ENCODE measurements at regions not wholly inside any gene's neighbourhood (a gene's known extent, or its start where the extent isn't known, plus 50 kb on each side); places are given as distances from the start of the nearest gene placed in this dataset.

DNA sequence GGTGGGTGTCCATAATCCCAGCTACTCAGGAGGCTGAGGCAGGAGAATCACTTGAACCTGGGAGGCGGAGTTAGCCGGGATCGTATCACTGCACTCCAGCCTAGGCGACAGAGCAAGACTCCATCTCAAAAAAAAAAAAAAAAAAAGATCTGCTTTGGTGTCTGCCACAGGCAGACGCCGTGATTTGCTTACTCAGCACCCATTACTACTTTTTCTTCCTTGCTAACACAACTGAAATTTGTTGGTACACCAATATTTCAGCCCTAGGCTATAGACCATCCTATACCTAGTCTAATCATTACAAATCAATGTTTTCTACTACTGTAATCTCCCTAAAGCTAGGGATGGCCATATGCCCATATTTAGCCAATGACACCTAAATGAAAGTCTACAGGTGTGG, 53.5 kb upstream of the PARD3 start:
- TF ChIP-seq CEBPB (IDR thresholded peaks at IDR 0.05; ENCODE audit: low read depth) (no peak), YY1 (IDR thresholded peaks at IDR 0.05; ENCODE audit: extremely low read depth, insufficient replicate concordance, low read depth, low read length) (no peak), EGR1 (IDR thresholded peaks at IDR 0.05; ENCODE audit: low read depth) (no peak), TCF7L2 (IDR thresholded peaks at IDR 0.05; ENCODE audit: borderline replicate concordance, extremely low read depth, insufficient read depth, insufficient read length) (no peak), JUND (IDR thresholded peaks at IDR 0.05) (no peak), POLR2A (IDR thresholded peaks at IDR 0.05; ENCODE audit: borderline replicate concordance, extremely low read depth, insufficient read depth, insufficient read length) (no peak), EZH2 (IDR thresholded peaks at IDR 0.05) (no peak), EZH2phosphoT487 (IDR thresholded peaks at IDR 0.05; ENCODE audit: borderline replicate concordance) (no peak), POLR2AphosphoS5 (IDR thresholded peaks at IDR 0.05; ENCODE audit: low read depth, low read length) (no peak), SIN3A (IDR thresholded peaks at IDR 0.05; ENCODE audit: low read depth) (no peak), SP1 (IDR thresholded peaks at IDR 0.05; ENCODE audit: low read depth) (no peak)
- TF ChIP-seq, protein P1, sequence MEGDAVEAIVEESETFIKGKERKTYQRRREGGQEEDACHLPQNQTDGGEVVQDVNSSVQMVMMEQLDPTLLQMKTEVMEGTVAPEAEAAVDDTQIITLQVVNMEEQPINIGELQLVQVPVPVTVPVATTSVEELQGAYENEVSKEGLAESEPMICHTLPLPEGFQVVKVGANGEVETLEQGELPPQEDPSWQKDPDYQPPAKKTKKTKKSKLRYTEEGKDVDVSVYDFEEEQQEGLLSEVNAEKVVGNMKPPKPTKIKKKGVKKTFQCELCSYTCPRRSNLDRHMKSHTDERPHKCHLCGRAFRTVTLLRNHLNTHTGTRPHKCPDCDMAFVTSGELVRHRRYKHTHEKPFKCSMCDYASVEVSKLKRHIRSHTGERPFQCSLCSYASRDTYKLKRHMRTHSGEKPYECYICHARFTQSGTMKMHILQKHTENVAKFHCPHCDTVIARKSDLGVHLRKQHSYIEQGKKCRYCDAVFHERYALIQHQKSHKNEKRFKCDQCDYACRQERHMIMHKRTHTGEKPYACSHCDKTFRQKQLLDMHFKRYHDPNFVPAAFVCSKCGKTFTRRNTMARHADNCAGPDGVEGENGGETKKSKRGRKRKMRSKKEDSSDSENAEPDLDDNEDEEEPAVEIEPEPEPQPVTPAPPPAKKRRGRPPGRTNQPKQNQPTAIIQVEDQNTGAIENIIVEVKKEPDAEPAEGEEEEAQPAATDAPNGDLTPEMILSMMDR (IDR thresholded peaks at IDR 0.05 in 2 of 3, conservative IDR thresholded peaks at IDR 0.05 in 1 of 3; ENCODE audit: borderline replicate concordance in 1 of 3, insufficient read depth in 1 of 3, low read depth in 2 of 3, low read length in 2 of 3): no peak
- TF ChIP-seq, protein P2, sequence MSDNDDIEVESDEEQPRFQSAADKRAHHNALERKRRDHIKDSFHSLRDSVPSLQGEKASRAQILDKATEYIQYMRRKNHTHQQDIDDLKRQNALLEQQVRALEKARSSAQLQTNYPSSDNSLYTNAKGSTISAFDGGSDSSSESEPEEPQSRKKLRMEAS (IDR thresholded peaks at IDR 0.05): no peak
- TF ChIP-seq, protein P3, sequence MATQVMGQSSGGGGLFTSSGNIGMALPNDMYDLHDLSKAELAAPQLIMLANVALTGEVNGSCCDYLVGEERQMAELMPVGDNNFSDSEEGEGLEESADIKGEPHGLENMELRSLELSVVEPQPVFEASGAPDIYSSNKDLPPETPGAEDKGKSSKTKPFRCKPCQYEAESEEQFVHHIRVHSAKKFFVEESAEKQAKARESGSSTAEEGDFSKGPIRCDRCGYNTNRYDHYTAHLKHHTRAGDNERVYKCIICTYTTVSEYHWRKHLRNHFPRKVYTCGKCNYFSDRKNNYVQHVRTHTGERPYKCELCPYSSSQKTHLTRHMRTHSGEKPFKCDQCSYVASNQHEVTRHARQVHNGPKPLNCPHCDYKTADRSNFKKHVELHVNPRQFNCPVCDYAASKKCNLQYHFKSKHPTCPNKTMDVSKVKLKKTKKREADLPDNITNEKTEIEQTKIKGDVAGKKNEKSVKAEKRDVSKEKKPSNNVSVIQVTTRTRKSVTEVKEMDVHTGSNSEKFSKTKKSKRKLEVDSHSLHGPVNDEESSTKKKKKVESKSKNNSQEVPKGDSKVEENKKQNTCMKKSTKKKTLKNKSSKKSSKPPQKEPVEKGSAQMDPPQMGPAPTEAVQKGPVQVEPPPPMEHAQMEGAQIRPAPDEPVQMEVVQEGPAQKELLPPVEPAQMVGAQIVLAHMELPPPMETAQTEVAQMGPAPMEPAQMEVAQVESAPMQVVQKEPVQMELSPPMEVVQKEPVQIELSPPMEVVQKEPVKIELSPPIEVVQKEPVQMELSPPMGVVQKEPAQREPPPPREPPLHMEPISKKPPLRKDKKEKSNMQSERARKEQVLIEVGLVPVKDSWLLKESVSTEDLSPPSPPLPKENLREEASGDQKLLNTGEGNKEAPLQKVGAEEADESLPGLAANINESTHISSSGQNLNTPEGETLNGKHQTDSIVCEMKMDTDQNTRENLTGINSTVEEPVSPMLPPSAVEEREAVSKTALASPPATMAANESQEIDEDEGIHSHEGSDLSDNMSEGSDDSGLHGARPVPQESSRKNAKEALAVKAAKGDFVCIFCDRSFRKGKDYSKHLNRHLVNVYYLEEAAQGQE (IDR thresholded peaks at IDR 0.05; ENCODE audit: low read depth): no peak
